Uterus (tissue), 2 donors: ENCODE measurements at regions not wholly inside any gene's neighbourhood (a gene's known extent, or its start where the extent isn't known, plus 50 kb on each side); places are given as distances from the start of the nearest gene placed in this dataset.

Source experiments
- POLR2A ChIP-seq, 2 donors: fragments of 450-650 bp; IDR thresholded peaks; one replicate each; pipeline ENCODE4 v1.6.1; 2016; ENCODE audit warnings: antibody characterized with exemption in 2 of 2, mild to moderate bottlenecking in 1 of 2, moderate library complexity in 1 of 2
- TF ChIP-seq, protein P1 (sequence below), 4 experiments: fragments of 200-600 bp in 2 of 4; fragments of 450-650 bp in 2 of 4; sonication (generic) in 2 of 4; IDR thresholded peaks; one replicate each; pipeline ENCODE4 v1.5.1; 2016 to 2019; ENCODE audit warnings: antibody characterized with exemption in 4 of 4, mild to moderate bottlenecking in 2 of 4, moderate library complexity in 1 of 4

DNA sequence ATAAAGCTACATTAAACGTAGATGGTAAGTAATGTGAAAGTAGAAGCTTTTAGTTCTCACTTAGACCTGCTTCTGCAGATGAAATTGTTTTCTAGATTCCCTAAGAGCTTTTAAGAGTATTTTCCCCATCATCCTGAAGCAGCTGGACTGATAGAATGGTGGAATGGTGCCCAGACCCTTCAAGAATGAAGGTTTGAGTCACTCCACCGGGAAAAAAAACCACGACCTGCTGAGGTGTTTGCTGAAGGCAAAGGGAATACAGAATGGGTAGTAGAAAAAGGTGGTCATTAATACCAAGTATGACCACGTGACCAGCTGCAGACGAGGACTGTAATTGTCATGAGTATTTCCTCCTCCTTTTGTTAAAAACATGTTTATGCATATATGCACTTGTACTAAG lies 79.2 kb upstream of the PTPRZ1 start:
- TF ChIP-seq, protein P1, sequence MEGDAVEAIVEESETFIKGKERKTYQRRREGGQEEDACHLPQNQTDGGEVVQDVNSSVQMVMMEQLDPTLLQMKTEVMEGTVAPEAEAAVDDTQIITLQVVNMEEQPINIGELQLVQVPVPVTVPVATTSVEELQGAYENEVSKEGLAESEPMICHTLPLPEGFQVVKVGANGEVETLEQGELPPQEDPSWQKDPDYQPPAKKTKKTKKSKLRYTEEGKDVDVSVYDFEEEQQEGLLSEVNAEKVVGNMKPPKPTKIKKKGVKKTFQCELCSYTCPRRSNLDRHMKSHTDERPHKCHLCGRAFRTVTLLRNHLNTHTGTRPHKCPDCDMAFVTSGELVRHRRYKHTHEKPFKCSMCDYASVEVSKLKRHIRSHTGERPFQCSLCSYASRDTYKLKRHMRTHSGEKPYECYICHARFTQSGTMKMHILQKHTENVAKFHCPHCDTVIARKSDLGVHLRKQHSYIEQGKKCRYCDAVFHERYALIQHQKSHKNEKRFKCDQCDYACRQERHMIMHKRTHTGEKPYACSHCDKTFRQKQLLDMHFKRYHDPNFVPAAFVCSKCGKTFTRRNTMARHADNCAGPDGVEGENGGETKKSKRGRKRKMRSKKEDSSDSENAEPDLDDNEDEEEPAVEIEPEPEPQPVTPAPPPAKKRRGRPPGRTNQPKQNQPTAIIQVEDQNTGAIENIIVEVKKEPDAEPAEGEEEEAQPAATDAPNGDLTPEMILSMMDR (IDR thresholded peaks at IDR 0.05) = no peak
- TF ChIP-seq POLR2A (IDR thresholded peaks at IDR 0.05) = no peak
